HG02840 (cell line): ENCODE measurements at regions not wholly inside any gene's neighbourhood (a gene's known extent, or its start where the extent isn't known, plus 50 kb on each side); places are given as distances from the start of the nearest gene placed in this dataset.

ENCODE experiments used
- ATAC-seq: cut with Tn5 transposase; IDR thresholded peaks from one replicate; pipeline ENCODE4 v1.9.1; 2021; ENCODE audit warnings: mild to moderate bottlenecking, moderate library complexity, moderate number of reproducible peaks; ENCODE audit not compliant: unreplicated experiment, low FRiP score

- ATAC-seq = no peak
Measured at GRCh38 chr22:48343461-48343860, 1484.2 kb downstream of the BRD1 start.

GRCh38 chr22:48342732-48343131, 1484.9 kb downstream of the BRD1 start:
- ATAC-seq = no peak

DNA sequence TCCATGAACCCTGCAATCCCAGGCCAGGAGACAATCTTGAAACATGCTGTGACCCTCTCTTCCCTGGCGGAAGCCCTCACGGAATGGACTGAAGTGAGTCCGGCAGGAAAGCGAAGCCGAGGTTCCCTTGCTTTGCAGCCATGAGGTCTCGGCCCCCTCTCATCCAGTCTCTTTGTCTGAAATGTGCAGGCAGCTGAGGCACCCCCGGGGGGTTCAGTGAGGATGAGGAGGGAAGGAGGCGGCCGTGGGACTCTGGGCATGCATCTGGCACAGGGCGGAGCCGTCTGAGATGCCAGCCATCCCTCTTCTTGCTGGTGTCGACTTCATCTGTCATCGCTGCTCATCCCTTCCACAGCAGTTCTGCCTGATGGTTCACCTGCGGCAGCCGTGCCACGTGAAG, 1485.7 kb downstream of the BRD1 start:
- no peak for ATAC-seq

DNA sequence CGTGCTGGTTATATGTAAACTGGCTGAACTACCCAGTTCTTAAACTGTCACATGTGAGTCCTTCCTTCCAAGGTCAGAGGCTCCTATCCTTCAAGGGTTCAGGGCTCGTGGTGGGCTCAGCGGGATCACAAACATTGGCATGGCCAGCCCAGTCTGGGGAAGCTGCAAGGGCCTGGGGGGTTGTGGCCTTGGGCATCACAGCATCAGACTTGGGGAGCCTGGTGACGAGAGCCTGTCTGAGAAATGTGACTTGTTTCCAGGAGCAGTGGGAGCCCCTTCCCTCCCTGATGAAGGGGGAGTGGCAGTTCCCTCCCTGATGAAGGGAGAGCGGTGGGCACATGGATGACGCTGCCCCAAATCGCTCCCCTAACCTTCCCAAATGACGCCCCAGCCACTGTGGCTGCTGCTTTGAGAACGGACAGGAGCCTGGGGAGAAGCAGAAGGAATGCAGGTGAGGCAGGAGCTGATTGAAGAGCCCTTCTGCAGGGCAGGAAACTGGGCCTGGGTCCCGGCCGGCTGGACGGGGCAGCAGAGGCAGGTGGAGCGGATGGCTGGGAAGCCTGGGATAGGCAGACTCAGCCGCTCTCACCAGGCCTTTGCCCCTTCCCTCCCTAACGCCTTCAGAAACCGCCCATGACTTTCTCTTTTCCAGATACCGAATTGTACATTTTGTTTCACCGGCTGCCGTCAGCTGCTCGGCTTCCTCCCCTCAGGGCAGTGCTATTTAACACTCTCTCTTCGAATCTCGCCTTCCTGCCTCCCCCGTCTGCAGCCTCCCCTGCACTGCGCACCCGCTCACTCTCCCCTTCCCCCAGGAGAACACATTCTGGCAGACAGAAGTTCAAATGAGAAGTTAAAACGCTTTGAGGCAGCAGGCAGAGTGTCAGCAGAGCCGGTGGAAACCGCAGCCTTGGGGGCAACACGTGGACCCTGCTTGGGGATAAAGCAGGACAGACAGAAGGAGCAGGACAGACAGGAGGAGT, 1486.7 kb downstream of the BRD1 start:
- no peak for ATAC-seq

GRCh38 chr22:48340191-48340590, 1487.5 kb downstream of the BRD1 start:
- ATAC-seq = no peak

DNA sequence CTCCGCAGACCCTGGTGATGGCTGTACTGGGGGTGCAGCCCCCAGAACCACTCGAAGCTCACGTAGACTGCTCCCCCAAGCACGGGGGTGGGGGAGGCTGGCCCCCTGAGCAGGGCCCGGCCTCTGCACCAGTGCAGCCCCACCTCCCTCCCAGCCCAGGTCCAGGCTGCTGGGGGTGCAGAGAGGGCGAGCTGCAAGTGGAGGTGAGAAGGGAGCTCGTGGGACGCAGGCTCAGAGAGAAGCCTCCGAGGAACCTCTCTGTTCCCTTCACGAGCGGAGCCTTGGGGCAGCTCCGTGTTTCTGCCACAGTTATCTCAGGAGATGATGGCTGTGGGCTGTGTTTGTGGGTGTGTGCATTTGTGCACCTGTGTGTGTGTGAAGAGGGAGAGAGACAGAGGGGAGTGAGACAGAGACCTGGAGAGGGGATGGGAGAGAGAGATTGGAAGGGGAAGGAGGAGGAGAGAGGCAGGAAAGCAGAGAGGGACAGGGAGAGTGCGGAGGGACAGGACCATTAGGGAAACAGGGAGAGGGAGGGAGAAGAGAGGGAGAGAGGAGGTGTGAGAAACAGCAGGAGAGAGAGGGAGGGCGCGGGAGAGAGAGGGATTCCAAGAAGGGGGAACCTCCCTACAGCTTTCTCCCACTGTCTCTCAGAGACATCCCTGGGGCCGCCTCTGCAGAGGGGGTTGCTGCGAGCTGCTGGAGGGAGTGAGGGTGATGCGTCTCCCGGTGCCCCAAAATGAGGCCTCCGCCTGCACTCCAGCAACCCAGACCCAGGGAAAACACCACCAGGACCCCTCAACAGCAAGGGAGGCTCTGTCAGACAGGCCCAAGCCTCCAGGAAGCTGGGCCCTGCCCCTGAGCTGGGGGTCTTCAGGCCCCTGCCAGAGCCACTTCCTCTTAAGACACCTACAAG, 1488.6 kb downstream of the BRD1 start:
- ATAC-seq = no peak

GRCh38 chr22:48337957-48338792, 1489.5 kb downstream of the BRD1 start:
- ATAC-seq = no peak

DNA sequence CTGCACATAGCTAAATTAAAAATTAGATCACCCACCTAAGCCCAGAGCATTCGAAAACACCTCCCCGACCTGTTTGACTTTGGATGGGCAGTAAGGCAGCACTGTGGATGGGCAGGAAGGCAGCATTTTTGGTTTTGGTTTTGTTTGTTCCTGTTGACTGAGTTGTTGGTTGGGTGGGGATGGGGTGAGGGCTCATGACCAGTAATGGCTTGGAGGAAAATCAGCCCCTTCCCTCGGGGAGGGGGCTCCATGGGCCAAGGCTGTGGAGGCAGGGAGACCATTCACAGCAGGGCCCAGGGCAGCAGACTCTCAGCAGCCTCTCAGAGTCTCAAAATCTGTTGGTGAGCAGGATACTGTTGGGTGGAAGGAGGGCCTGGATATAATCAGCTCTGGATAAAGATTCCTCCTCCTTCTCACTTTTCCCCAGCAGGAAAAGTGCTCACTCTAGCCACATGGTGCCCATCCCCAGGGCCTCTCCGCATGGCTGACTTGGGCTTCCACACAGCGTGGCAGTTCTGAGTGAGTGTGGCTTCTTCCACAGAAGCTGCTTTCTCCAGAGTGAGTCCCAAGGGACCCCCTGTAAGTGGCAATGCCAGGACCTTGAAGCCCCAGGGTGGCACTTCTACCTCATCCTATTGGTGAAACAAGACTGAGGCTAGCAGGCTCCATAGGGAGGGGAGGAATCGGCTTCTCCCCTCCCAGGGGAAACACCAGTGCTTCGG, 1491.2 kb downstream of the BRD1 start:
- no peak for ATAC-seq

DNA sequence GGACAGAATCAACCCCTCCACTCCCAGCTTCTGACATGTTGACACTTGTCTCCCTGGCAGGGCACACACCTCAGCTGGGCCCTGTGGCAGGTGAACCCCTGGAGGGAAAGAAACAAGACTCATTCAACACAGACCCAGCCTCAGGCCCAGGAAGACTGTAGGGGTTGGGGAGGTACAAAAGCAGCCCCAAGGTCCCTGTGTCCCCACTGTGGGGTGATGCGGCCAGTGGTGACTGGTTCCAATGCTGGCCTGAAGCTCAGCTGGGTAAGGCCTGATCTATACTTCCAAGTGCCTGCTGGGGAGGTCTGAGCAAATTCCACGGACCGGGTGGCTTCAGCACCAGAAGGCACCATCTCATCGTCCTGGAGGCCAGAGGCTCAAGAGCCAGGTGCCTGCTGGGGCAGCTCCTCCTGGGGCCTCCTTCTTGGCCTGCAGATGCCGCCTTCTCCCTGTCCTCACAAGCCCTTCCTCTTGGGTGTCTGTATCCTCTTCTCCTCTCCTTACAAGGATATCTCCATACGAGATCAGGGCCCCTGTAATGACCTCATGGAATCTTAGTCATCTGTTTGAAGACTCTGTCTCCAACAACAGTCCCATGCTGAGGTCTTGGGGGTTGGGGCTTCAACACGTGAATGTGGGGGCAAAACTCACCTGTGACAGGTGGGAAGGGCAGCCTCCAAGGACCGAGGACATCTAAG, 1492.1 kb downstream of the BRD1 start:
- ATAC-seq = no peak

DNA sequence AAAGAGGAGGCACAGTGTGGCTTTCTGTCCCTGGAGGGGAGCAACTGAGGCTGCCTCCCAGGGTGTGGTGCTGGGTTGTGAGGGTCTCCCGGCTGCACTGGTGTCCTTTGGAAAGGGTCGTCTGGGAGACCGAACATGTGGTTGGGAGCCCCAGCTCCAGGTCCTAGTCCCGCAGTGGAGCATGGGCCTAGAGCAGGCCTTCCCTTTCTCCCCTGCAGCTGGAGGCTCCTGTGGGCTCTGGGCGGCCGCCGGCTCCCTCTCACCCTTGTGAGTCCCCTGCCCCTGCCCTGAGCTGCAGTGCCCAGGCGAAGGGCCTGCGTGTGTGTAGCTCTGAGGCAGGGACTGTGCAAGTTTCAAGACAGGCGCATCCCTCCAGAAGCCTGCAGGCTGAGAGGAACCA, 1492.7 kb downstream of the BRD1 start:
- no peak for ATAC-seq

DNA sequence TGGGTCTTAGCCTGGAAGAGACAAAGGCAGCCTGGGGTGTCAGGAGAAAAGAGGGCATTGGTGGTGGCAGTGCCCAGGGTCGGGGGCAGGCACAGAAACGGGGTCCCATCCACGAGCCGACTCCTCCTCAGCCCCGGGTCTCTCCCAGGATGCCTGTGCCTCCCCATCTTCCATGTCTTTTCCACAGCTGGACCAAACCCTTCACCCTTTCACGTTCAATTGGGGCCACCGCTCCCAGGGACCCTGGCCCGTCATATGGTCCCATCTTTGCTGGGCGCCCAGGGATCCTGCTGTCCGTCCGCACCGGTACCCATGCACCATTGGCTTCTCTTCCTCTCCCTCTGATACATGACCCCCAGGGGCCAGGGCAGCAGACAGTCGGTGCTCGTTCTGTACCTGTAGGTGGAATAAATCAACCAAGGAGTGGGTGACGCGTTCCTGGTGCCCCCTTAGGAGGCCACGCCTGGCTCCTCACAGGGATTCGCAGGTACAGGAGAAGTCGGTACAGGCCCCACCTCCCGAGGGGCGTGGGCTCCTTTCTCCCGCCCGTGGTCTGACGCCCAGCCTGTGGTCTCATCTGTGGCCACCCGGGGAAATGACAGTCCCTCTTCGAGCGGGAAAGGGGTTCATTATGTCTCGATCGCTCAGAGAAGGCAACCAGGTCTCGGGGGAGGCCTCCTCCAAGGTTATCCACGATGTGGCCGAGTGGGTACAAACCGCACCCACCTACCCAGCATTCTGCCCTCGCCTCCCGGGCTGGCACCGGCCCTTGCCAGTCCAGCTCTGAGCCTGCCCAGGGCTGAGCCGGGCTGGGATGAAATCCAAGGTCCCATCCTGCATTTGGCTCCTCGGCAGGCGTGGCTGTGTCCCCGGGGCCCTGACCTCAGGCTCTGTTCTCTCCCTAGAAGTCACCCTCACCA, 1493.6 kb downstream of the BRD1 start:
- no peak for ATAC-seq

- ATAC-seq = no peak
Measured at GRCh38 chr22:48333323-48333763, 1494.3 kb downstream of the BRD1 start.

DNA sequence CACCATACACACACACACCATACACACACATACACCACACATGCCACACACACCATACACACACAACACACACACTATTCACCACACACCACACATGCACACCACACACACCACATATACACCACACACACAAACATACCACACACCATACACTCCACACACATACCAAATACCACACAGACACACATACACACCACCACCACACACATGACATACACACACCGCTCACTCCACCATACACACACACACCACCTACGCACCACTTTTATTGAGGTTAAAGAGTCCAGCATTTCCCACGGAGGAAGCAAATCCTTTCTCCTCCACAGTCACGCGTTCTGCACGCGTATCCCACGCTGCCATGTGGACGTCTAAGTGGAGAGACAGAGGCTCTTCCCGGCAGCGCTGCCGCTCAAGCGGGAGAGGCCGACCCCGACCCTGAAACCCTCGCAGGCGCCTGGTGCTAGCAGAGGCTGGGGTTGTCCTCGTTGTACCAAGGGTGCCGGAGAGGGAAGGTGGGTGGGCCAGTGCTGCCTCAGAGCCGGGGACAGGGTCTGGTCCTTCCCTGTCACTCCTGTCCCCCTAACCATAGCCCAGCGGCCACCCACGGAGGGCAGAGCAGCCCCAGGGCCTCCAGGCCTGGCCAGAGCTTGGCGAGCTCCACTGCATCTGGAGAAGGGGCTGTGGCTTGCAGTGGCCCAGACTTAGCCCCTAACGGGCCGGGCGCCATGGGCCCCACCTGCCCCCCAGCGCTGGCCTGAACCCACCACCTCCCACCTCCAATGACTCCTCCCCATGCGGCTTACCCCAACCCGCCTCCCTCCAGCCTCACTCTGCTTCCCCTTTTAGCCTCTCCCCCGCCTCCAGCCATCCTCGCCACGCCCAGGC, 1495.0 kb downstream of the BRD1 start:
- ATAC-seq = no peak

DNA sequence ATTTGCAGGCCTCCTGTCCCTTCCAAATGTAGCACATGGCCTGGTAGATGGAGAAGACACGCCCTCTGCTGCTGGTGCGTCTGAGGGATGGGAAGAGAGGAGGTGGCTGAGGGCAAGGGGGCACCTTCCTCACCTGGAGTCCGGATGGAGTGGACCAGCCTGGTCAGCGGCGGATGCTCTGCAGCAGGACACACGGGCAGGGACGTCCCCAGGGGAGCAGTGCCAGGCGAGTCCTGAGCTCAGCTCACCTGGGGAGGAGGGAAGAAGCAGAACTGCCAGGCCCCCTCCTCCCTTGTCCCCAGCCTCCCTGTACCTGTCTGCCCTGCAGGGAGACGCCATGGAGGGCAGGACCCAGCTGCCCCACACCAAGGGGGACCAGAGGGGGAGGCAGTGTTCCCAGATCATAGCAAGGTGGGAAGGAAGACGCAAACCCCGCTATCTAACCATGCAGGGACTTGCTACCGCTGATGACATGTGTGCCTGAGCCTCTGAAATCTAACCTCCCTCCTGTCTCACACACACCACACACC, 1495.9 kb downstream of the BRD1 start:
- no peak for ATAC-seq

DNA sequence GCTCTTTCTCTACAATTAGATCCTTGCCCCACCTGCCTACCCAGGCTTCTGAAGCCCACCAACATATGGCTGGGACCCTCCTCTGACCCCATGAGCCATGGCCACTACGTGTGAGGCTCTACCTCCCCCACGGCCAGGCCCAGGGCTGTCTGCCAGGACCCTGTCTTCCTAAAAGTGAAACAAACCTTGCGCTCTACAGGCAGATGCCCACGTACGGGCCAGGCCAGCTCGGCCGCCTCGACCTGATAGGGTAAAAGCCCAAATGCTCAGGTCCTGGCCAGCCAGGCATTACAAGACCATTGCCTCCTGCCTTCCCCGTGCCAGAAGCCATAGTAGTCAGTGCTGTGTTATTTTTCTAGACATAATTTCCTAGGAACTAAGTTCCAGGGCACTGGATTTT, 1496.4 kb downstream of the BRD1 start:
- ATAC-seq = no peak

- ATAC-seq = no peak
Measured at GRCh38 chr22:48327721-48328120, 1500.0 kb downstream of the BRD1 start.

GRCh38 chr22:48323746-48324145, 1503.9 kb downstream of the BRD1 start:
- ATAC-seq = no peak
